ENCODE measurements at regions not wholly inside any gene's neighbourhood (a gene's known extent, or its start where the extent isn't known, plus 50 kb on each side); places are given as distances from the start of the nearest gene placed in this dataset.

- TF ChIP-seq, protein P1, sequence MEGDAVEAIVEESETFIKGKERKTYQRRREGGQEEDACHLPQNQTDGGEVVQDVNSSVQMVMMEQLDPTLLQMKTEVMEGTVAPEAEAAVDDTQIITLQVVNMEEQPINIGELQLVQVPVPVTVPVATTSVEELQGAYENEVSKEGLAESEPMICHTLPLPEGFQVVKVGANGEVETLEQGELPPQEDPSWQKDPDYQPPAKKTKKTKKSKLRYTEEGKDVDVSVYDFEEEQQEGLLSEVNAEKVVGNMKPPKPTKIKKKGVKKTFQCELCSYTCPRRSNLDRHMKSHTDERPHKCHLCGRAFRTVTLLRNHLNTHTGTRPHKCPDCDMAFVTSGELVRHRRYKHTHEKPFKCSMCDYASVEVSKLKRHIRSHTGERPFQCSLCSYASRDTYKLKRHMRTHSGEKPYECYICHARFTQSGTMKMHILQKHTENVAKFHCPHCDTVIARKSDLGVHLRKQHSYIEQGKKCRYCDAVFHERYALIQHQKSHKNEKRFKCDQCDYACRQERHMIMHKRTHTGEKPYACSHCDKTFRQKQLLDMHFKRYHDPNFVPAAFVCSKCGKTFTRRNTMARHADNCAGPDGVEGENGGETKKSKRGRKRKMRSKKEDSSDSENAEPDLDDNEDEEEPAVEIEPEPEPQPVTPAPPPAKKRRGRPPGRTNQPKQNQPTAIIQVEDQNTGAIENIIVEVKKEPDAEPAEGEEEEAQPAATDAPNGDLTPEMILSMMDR (IDR thresholded peaks at IDR 0.05) = no peak
- TF ChIP-seq EZH2 (IDR thresholded peaks at IDR 0.05; ENCODE audit: borderline replicate concordance, insufficient read depth, low read depth, low read length, poor library complexity, severe bottlenecking) = no peak
Measured at GRCh38 chr14:29459969-29460560, 467.6 kb downstream of the PRKD1 start.

Measured in B cell (primary cell).